ENCODE measurements at regions not wholly inside any gene's neighbourhood (a gene's known extent, or its start where the extent isn't known, plus 50 kb on each side); places are given as distances from the start of the nearest gene placed in this dataset.

DNA sequence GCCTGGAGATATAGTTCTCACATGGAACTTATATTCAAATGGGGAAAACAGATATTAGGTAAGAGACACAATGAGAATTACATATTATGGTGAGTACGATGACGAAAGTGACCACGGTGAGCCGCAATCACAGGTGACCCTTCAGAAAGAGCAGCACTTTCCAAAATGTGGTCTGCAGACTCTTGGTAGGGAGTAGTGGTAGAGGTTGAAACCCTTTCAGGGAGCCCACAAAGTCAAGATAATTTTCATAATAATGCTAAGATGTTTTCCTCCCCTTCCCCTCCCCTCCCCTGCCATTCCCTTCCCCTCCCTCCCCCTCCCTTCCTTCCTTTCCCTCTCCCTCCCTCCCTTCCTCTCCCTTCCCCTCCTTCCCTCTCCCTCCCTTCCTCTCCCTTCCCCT, 83.5 kb upstream of the AKT3 start:
- Histone ChIP-seq H3K4me1 (ENCODE audit: insufficient read depth, low read length) (peaks cover 9% of the 10 kb centered on the region), H3K36me3 (ENCODE audit: insufficient read depth, low read length) (no peaks in the 10 kb centered on the region), H3K9ac (ENCODE audit: low read depth, low read length) (no peak overlapping the region), H3K9me3 (ENCODE audit: control insufficient read depth, insufficient read depth, low read length) (no peaks in the 10 kb centered on the region)

DNA sequence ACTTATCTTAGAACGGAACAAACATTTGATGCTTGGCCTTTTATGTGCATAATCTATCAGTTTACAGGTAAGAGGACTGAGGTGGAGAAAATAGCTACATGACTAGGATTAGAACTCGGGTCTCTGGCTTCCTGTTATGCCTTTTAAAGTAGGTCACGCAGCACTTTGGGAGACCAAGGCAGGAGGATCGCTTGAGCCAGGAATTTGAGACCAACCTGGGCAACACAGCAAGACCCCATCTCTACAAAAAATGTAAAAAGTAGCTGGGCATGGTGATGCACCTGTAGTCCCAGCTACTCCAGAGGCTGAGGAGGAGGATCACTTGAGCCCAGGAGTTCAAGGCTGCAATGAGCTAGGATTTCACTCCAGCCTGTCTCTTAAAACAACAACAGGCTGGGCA, 81.9 kb upstream of the AKT3 start:
- peaks cover 18% of the 10 kb centered on the region for H3K4me1 ChIP-seq (ENCODE audit: insufficient read depth, low read length)

DNA sequence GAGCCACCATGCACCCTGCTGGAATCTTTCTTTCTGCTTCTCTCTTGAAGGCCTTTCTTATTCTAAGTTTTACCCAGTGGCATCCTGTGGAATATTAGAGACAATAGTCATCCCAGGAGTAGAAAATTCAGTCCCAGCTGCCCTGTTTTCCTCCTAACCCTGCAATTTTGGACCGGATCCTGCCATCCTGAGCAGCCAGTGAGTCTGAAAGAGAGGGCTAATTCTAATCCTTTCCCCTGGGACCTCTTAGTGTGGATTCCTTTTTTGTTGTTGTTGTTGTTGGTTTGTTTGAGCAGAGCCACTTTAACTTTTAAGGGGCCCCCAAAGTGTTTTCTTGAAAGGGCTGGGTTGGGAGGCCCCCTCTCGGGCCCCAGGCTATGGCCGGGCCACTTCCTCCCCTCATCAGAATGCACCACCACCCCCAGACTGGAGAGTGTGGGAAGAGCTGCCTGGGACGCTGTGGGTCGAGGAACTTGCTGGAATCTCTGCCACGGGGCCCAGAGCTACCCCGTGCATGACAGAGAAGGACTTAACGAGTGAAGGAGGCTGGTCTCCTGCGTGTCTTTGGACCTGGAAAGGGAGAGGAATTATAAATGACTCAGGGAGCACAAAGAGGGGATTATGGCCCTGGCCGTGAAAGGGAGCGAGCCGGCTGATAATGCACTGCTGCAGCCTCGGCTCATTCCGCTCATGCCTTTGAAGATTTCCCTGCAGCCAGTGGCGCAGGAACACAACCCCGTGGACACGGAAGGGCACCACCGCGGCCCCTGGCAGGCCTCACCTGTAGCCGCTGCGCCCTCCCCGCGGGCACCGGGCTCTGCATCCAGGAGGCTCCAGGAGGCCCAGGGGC, 81.0 kb upstream of the AKT3 start:
- H3K4me1 ChIP-seq (ENCODE audit: insufficient read depth, low read length), result peaks cover 18% of the 10 kb centered on the region
- H3K9ac ChIP-seq (ENCODE audit: low read depth, low read length), result peak overlapping the region; percentile 24
- no peaks in the 10 kb centered on the region for H3K9me3 ChIP-seq (ENCODE audit: control insufficient read depth, insufficient read depth, low read length)
- H3K36me3 ChIP-seq (ENCODE audit: insufficient read depth, low read length), result no peaks in the 10 kb centered on the region

More for the DNA sequence above, 81.9 kb upstream of the AKT3 start:
- Histone ChIP-seq H3K9ac (ENCODE audit: low read depth, low read length) (peak overlapping the region; percentile 24; the same call in 1 of the 2 replicates), H3K9me3 (ENCODE audit: control insufficient read depth, insufficient read depth, low read length) (no peaks in the 10 kb centered on the region), H3K36me3 (ENCODE audit: insufficient read depth, low read length) (no peaks in the 10 kb centered on the region)

DNA sequence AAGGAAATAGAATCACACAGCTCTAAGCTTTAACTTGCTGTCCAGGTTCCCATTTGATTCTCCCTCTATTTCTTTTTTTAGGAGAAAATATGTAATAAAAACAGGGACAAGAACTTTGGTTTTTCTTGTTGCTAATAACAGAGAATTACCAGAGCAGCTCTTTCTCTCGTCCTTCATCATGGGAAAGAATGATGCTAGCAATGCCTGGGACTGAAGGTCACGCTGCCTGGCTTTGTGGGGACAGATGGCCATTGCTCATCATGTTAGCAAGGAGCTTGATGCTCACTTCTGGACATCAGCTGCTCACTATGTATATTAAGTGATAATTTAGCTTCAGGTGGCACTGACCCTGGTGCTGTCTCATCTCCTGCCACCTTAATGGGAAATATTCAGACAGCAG, 77.3 kb upstream of the AKT3 start:
- Histone ChIP-seq H3K4me1 (ENCODE audit: insufficient read depth, low read length) (peaks cover 27% of the 10 kb centered on the region), H3K9me3 (ENCODE audit: control insufficient read depth, insufficient read depth, low read length) (no peaks in the 10 kb centered on the region), H3K9ac (ENCODE audit: low read depth, low read length) (no peak overlapping the region), H3K36me3 (ENCODE audit: insufficient read depth, low read length) (no peaks in the 10 kb centered on the region)

DNA sequence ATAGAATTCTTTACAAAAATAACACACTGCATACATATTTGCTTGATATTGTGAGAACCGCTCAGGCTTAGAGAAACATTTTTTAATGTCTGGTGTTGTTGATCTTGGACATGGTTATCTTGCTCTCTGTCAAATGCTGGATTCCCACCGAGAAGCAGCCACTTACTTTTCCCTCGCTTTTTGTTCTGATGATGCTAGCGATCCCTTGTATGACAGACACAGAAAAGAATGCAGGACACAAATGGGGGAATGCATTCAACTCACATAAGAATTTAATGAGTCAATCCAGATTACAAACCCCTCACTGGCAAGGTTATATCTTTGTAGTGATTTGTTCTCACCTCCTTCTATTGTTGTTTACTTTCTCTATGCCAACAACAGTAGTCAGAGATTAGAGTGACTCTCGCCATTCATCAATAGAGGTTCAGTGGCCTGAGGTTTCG, 76.8 kb upstream of the AKT3 start:
- Histone ChIP-seq H3K36me3 (ENCODE audit: insufficient read depth, low read length) (no peaks in the 10 kb centered on the region), H3K9me3 (ENCODE audit: control insufficient read depth, insufficient read depth, low read length) (no peaks in the 10 kb centered on the region), H3K4me1 (ENCODE audit: insufficient read depth, low read length) (peaks cover 27% of the 10 kb centered on the region), H3K9ac (ENCODE audit: low read depth, low read length) (no peak overlapping the region)

DNA sequence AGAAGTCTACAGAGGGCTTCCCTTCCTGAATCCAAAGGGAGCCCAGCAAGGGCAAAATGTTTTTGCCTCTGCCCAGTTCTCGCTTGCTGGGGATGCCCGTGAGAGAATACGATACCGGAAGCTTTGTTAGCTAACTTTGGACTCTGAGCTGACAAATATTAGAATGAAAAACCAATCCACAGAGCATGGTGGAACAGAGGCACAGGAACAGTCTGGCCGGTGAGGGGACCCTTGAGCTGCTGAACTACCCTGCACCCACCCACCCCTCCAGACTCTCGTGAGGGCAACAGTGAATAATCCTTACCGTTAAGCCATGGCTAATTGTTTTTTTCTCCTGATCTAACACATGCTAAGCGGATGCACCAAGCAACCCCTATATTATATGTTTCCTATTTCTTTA, 76.3 kb upstream of the AKT3 start:
- Histone ChIP-seq H3K9ac (ENCODE audit: low read depth, low read length) (no peak overlapping the region), H3K9me3 (ENCODE audit: control insufficient read depth, insufficient read depth, low read length) (no peaks in the 10 kb centered on the region), H3K36me3 (ENCODE audit: insufficient read depth, low read length) (no peaks in the 10 kb centered on the region), H3K4me1 (ENCODE audit: insufficient read depth, low read length) (peaks cover 27% of the 10 kb centered on the region)

DNA sequence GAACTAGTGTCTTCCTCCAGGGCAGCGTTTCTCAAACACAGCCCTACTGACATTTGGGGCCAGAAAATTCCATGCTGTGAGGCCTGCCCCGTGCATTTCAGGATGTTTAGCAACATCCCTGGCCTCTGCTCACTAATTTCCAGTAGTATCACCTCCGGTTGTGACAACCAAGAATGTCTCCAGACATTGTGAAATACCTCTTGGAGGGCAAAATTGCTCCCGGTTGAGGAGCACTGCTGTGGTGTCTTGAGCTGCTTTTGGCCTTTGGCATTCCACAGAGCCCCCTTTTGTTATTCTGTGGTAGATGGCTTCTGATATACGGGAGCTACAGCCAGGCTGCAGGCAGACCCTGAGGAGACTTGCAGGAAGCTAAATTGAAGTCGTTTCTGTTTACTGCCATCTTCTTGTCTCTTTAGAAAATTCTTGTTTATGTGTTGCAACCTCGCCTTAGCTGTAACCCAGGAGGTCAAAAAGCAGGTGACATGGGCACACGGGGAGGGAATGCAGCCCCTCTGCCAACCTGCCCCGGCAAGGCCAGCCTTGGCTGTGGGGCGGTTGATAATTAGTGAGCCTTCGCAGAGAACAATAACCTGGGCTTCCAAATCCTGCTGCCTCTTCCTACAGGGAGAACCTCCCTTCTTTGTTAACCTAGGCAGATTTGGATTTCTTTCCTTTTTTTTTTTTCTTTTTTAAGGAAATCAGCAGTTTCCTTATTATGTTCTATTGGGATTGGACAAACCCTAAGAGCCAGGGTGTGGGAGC, 74.7 kb upstream of the AKT3 start:
- H3K36me3 ChIP-seq (ENCODE audit: insufficient read depth, low read length), result no peaks in the 10 kb centered on the region
- H3K9ac ChIP-seq (ENCODE audit: low read depth, low read length), result no peak overlapping the region
- no peaks in the 10 kb centered on the region for H3K9me3 ChIP-seq (ENCODE audit: control insufficient read depth, insufficient read depth, low read length)
- peaks cover 22% of the 10 kb centered on the region for H3K4me1 ChIP-seq (ENCODE audit: insufficient read depth, low read length)

DNA sequence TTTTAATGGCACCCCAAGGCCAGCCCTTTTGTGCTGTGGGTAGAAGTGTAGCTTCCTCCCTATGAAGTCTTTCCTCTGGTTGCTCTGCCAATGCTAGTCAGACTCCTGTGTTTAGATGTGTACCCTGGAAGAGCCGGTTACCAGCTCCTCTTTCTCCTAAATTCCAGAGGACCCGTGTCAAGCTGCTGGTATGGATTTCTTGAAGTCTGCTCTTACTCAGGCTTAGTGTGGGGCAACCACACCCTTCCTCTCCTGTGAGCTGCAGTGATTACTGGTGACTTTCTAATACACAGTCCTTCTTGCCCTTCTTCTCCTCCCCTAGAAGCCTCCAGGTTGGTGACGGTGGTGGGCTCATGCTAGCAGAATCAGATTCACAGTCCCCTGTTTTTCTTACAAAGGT, 74.1 kb upstream of the AKT3 start:
- Histone ChIP-seq H3K9ac (ENCODE audit: low read depth, low read length) (no peak overlapping the region), H3K9me3 (ENCODE audit: control insufficient read depth, insufficient read depth, low read length) (no peaks in the 10 kb centered on the region), H3K36me3 (ENCODE audit: insufficient read depth, low read length) (no peaks in the 10 kb centered on the region), H3K4me1 (ENCODE audit: insufficient read depth, low read length) (peaks cover 22% of the 10 kb centered on the region)

DNA sequence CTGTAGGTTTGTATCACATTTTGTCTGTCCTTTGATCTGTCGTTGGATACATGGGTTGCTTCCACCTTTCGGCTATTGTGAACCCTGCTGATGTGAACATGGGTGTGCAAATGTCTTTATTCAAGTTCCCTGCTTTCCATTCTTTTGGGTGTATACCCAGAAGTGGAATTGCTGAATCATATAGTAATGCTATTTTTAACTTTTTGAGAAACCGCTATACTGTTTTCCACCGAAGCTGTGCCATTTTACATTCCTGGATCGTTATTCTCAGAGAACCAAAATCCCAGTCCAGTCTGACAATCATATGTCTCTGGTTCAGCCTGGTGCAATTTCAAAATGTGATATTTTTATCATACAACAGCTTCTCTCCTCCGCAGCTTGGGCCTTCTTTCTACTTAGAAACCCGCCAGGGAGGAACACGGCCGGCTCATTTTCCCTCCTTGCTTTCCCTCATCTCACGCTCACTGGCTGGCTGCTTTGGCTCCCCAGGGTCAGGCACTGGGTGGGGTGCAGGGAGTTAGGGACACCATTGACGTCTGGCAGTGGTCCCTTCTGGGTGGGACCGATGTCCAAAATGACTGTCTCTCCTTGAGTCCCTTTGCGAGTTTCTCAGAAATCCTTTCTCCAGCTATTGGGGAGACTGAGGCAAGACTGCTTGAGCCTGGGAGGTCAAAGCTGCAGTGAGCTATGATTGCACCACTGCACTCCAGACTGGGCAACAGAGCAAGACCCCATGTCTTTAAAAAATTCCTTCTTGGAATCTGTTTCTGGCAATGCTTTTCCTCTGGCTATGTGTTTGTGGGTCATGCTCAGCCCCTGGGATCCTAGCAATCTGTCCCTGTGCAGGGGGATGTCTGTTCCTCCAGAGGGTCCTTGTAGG, 73.5 kb upstream of the AKT3 start:
- no peak overlapping the region for H3K9ac ChIP-seq (ENCODE audit: low read depth, low read length)
- H3K4me1 ChIP-seq (ENCODE audit: insufficient read depth, low read length), result peaks cover 22% of the 10 kb centered on the region
- no peaks in the 10 kb centered on the region for H3K9me3 ChIP-seq (ENCODE audit: control insufficient read depth, insufficient read depth, low read length)
- H3K36me3 ChIP-seq (ENCODE audit: insufficient read depth, low read length), result no peaks in the 10 kb centered on the region

DNA sequence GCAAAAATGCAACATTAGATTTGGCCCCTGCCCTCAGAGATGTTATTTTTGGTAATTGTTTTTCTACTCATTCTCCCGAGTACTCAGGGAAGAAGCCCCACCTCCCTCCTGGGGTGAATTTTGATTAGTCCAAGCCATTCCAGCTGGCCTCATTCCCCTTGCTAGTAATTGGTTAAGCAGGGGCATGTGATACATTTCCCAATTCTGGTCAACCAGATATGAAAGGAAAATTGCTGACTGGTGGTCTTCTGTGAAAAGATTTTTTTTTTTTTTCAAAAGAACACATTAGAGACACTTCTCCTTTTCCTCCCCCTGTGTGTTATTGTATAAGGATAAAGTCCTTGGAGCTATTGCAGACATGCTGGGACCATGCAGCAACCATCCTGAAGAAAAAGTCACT, 71.1 kb upstream of the AKT3 start:
- Histone ChIP-seq H3K9ac (ENCODE audit: low read depth, low read length) (no peak overlapping the region), H3K4me1 (ENCODE audit: insufficient read depth, low read length) (peaks cover 14% of the 10 kb centered on the region), H3K9me3 (ENCODE audit: control insufficient read depth, insufficient read depth, low read length) (no peaks in the 10 kb centered on the region), H3K36me3 (ENCODE audit: insufficient read depth, low read length) (no peaks in the 10 kb centered on the region)

DNA sequence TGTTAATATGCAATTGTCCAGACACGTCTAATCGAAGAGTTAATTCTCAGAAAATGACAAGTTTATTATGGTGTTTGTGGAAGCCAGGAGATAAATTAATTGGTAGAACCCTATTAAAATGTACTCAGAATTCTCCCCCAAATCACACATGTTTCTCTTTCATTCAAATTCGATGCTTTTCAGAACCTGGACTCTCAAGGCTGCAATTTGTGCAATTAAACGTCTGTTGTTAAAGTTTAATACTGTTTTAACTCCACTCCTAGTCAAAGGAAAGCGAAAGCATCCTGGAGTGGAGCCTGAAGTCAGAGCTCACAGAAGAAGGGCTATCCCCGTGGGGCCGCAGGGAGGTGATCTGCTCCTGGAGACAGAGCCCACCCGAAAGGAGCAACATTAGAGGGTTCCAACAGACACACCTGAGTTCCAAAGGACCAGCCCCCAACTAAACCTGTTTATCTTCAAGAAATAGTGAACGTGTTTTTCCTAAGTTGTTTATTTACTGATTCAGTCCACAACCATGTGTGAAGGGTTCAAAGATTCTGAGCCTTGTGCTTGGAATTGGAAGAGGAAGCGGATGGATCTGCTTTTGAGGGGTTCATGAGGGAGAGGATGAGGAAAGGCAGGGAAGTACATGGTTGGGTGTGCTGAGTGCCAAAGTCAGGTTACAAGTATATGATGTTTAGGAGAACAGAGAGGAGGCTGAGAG, 68.0 kb upstream of the AKT3 start:
- H3K9ac ChIP-seq (ENCODE audit: low read depth, low read length), result peak overlapping the region; percentile 79
- no peaks in the 10 kb centered on the region for H3K9me3 ChIP-seq (ENCODE audit: control insufficient read depth, insufficient read depth, low read length)

DNA sequence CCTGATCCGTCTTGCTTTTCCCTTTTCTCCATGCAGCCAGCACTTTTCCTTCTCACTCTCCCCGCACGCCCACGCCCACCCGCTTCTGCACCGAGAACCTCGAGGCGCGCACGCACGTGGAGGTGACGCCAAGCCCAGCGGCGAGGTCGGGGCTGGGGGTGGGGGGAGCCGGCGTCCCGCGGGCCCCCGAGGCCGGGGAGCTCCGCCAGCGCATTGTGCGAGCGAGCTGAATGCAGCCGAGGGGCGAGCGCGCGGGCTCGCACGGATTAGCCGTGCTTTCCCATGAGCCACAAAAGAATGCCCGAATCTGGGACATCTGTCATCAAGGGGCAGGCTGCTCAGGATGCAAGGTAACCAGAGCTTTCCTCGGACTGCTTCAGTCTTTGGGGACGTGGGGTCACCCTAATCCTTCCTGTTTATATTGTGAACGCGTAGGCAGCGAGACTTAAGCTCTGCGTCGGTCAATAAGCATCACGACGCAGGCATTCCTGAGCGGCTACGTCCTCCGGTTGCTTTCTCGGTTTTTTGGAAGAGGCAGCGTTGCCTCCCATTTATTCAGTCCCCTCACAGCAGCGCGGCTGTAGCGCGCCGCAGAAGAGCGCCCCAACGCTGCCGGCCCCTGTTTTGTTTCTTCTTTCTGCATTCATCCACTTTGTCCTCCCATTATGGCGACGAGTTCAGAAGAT, 67.3 kb upstream of the AKT3 start:
- no peaks in the 10 kb centered on the region for H3K36me3 ChIP-seq (ENCODE audit: insufficient read depth, low read length)
- no peaks in the 10 kb centered on the region for H3K9me3 ChIP-seq (ENCODE audit: control insufficient read depth, insufficient read depth, low read length)
- no peaks in the 10 kb centered on the region; the same call in 1 of the 2 replicates for H3K4me1 ChIP-seq (ENCODE audit: insufficient read depth, low read length)
- peak overlapping the region; percentile 79 for H3K9ac ChIP-seq (ENCODE audit: low read depth, low read length)

More for the DNA sequence above, 68.0 kb upstream of the AKT3 start:
- Histone ChIP-seq H3K36me3 (ENCODE audit: insufficient read depth, low read length) (no peaks in the 10 kb centered on the region), H3K4me1 (ENCODE audit: insufficient read depth, low read length) (no peaks in the 10 kb centered on the region; the same call in 1 of the 2 replicates)

DNA sequence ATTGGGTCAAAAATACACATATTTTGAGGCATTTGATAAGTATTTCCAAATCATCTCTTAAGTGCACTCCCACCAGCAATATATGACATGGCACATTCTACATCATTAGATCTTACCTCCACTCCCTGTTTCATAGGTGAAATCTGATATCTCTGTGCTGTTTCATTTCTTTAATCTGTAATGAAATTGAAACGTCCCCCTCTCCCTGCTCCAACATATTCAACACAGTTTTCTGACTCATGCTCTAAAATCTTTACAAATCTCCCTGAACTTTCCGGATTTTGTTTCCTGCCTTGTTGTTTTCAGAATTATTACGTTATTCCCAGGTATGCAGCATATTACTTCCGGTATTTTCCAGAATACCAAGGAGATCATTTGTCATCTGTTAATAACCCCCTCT, 66.1 kb upstream of the AKT3 start:
- Histone ChIP-seq H3K4me1 (ENCODE audit: insufficient read depth, low read length) (no peaks in the 10 kb centered on the region; the same call in 1 of the 2 replicates), H3K36me3 (ENCODE audit: insufficient read depth, low read length) (no peaks in the 10 kb centered on the region), H3K9me3 (ENCODE audit: control insufficient read depth, insufficient read depth, low read length) (no peaks in the 10 kb centered on the region), H3K9ac (ENCODE audit: low read depth, low read length) (no peak overlapping the region)

All from ES-I3 (cell line).